Activated naive CD8-positive, alpha-beta T cell treated with anti-CD3 and anti-CD28 coated beads, Interleukin-2, amount 50 U/mL, for 16 hours (primary cell): ENCODE measurements at regions not wholly inside any gene's neighbourhood (a gene's known extent, or its start where the extent isn't known, plus 50 kb on each side); places are given as distances from the start of the nearest gene placed in this dataset.

Experiments
- DNase-seq: peaks from one replicate; pipeline ENCODE4 v3.0.0-alpha.2; 2020; ENCODE audit warnings: low read depth, low spot score

DNA sequence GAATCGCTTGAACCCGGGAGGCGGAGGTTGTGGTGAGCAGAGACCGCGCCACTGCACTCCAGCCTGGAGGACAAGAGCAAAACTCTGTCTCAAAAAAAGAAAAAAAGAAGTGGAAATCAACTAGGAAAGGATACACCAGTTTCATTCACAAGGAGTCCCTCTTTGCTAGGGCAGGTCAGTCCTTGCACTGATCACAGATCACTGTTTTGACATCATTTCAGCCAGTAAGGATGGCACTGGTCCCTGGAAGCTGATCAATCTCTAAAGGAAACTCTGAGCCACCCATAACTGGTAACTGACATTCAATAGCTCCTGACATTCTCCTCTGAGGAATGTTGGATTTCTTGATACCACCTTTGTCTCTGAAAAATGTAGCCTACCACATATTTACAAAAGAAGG is 243.1 kb upstream of the SLC35B3 start:
- DNase-seq = no peak

DNA sequence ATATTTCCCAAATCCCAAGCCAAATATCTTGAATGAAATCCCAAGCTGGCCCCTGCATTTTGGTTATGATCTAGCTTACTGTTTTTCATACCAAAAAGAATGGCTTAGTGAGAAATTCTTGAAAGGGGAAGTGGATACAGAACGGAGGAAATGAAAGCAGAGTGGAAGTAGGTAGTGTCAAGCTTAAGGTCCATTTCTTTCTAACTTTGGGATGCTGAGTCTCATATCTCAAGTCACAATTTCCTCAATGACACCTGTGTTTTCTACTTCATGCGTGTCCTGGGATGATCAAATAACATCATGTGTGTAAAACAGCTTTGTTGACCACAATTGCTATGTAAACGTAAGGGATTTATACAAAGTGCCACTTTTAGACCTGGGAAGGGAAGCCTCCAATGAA is 238.8 kb upstream of the SLC35B3 start:
- DNase-seq = no peak

DNA sequence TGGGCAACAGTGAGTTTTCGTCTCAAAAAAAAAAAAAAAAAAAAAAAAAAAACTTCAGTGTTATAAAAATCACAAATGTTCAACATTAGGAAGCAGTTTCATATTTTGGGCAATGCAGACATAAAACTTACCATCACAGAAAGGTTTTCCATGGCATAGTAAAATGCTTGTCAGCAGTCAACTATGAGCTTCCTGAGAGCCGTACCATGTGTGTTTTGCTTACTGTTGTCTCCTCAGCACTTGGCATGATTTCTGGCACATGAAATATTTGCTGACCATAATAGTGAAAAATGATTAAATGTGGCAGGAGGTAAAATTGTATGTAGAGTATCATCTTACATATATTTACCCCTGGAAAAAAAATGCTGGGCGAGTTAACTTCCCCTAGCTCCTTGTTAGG is 237.5 kb upstream of the SLC35B3 start:
- DNase-seq = no peak

DNA sequence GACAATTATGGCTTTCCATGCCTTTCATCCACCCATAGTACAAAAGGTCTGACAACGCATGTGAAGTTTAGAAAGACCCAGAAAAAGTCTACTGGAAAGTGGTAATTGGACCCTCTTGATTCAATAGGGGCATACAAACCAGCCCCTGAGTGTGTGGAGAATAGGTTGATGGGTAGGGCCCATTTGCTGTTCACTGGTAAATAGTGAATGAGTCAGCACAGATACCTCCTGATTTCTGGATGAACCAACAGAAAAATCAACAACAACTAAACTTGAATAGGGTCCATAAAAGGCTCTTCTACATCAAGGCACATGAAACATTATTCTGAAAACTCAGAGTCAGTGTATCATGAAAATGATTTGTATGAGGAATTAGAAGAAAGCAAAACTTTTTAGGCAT is 235.4 kb upstream of the SLC35B3 start:
- no peak for DNase-seq

DNA sequence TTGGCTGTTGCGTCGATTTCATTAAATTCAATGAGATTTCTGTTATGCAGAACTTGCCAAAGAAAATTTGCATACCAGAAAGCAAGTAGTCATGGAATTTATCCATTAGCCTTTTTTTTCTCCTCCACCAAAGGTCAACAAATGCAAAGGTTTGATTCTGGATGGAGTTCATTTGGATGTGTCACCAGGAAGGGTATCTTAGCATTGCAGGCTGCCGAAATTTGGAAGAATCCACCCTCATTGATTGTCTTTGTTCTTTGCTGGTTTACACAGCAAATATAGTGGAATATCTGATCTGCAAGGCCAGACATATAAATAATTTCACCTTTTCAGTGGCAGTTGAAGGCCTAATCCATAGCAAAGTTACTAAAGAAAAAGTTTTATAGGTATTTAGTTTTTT is 229.4 kb upstream of the SLC35B3 start:
- no peak for DNase-seq

DNA sequence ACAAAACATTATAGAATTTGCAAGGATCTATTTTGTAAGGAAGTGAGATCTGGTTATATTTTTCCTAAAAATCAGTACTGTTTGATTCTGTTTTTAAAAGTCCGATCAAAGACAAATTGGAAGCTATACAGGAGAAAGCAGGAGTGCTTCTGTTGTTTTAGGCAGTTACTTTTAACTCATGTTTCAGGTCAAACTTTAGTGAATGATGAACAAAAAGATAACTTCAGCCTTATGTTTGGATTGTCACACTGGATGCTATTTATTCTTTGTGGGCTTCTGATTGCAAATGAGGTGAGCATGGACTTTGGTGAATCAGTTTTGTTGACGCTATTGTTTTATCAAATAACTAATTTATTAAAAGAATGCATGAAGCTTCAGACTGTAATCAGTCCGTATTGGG is 228.7 kb upstream of the SLC35B3 start:
- no peak for DNase-seq

DNA sequence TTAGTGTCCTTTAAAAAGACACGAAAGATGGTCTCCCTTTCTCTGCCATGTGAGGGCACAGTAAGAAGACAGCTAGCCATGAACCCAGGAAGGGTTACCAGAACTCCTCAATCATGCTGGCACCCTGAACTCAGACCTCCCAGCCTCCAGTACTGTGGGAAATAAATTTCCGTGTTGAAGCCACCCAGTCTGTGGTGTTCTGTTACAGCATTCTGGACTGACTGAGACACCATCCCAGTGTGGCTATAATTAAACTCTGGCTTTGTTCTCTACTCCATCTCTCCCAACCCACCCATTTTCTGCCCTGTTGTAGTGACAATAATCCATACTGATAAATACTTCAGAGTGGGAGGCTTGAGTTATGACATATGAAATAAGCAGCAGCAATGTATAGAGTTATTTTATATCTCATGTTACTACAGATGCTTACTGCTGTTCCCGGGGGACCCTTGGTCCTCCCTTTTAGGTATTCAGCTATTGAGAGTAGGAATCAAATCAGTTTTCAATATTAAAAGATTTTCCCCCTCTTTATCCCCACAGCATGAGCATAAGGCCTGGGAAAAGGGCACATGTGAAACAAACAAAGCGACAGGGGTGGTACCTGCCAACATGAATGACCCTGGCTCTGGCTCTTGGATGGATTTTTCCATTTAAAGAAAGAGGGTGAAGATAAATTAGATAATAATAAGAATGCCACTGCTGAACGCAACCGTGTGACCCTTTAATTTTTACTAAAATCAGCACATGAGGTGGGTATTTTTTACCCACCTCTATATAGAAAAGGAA is 224.3 kb upstream of the SLC35B3 start:
- no peak for DNase-seq

DNA sequence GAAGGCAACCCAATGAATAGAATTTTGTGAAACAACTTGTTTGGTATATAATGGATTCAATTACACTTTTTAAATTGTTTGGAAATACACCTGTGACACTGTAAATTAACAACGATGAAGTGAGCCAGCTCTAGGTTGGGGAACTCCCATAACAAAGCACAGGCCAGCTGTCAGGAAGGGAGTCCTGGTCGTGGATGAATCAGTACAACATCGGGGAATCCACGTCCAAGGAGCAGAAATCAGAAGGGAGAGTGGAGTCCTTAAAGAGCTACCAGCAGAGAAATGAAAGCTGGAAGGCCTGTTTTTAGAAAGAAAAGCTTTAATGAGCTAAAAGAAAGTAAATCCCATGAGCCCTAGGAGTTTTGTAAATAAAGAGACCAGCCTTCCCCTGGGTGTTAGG is 223.1 kb upstream of the SLC35B3 start:
- no peak for DNase-seq

DNA sequence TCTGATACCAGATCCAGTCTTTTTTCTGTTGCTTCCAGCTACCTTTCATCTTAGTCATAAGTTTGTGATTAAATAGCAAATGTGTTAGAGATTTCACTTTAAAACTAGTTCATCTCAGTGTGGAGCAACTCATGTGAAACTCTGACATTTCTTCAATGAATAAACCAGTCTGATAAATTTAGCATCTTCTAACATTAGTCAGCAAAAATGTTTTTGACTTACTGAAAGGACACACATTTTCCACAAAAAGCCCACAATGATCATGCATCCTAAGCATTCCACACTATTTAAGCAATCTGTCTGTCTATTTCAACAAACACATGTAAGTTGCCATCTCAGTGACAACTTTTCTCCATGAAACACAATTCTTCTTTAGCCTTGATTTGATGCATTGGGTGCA is 222.2 kb upstream of the SLC35B3 start:
- no peak for DNase-seq

DNA sequence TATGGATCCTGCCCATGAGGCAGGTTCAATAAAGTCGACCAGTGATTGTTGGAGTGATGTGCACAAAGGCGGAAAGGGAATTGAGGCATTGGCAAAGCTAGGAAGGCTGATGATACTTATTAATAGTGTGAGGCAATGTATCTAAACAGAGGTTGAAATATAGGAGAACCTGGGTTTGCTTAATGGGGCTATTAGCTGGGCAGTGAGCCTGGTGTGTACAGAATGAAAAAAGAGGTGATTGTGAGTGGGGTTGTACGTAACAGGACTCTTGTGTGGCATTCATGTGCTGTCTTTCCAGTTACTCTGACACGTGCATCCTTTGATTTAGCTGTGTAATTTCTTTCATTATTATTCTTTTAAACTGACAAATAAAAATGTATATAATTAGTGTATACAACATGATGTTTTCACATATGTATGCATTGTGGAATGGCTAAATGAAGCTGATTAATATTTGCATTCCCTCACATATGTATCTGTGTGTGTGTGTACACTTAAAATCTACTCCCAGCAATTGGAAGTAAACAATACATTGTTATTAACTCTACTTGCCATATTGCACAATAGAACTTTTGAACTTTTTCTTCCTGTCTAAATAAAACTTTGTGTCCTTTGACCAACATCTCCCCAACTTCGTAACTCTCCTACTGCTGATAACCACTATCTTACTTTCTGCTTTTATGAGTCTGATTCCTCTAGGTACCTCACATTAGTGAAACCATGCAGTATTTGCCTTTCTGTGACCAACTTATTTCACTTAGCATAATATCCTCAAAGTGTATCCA is 220.5 kb upstream of the SLC35B3 start:
- DNase-seq = no peak

DNA sequence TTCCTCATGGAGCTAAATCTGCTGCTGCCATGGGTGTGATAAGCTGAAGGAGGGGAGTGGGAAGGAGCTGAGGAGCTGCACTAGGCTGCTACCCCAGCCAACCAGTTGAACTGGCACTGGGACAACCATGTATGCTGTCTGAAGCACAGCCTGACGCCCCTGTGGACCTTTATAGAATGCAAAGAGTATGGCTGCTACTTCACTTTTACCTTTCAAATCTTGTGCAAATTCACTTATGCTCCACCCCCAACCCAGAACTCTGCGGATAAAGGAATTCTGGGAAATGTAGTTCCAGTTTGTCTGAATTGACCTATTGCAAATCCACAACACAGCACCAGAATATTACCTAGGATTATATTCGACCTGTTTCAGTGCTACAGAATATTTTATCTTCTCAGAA is 217.4 kb upstream of the SLC35B3 start:
- no peak for DNase-seq

DNA sequence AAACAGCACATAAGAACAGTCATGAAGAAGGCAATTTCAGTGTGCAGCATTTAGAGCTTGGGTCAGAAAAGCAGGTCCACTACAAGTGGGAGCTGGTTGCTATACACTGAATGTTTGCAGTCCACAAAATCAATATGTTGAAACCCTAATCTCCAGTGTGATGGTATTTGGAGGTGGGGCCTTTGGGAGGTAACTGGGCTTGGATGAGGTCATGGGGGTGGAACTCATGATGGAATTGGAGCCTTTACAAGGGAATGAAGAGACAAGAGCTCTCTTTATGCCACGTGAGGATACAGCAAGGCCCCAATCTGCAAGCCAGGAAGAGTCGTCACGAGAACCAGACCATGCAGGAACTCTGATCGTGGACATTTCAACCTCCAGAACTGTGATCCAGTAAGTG is 216.7 kb upstream of the SLC35B3 start:
- DNase-seq = no peak

DNA sequence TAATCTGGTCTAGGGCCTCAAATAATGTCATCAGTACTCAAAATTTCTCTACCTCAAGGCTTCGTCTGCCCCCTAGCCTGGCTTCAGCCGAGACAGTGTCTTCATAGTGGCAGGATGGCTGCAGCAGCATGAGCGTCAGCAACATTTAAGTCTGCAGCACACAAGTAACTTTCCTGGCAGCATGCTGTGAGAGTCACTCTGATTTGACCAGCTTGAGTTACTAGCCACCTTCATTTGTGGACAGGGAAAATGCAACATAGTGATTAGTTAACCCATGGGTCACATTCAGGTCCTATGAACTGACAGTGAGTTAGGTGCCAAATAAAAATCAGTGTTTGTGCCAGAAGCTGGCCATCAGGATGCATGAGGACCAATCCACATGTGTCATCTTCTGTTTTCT is 209.9 kb upstream of the SLC35B3 start:
- no peak for DNase-seq

DNA sequence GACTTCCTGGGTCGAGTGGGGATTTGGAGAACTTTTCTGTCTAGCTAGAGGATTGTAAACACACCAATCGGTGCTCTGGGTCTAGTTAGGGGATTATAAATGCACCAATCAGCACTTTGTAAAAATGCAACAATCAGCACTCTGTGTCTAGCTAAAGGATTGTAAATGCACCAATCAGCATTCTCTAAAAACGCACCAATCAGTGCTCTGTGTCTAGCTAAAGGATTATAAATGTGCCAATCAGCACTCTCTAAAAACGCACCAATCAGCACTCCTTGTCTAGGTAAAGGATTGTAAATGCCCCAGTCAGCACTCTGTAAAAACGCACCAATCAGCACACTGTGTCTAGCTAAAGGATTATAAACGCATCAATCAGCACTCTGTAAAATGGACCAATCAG is 209.0 kb upstream of the SLC35B3 start:
- no peak for DNase-seq

DNA sequence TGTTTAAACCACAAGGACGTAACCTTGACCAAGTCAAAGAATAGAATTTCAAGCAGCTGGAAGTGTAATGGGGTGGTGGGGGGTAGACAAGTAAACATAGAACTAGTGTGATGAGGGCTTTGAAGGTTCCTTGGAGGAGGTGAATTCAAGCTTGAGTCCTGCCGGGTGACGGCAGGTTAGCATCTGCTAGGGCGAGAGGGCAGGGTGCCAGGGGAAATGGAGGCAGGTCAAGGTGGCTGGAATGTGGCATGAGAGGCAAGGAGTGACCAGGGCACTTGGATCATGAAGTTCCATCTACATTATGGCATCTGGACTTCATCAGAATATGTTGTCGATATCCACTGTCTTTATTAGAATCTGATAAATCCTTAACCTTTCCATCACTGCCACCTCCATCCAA is 207.5 kb upstream of the SLC35B3 start:
- no peak for DNase-seq

DNA sequence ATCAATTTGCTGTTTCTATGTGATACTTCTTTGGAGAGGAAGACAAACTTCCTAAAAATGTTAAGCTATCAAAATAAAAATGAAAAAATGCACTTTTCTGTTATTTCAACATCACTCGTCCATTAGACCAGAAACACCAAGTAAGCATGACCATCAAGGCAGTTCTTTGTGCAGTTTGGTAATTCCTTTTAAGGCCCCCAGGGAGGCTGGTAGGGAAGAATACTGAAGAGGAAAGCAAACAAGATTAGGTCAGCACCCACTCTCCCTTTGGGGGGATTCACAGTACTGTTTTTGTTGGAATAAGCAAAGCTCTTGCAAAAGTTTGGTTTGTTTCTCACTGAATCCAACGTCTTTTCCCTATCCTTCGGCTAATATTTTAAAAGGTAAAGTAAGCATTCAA is 206.8 kb upstream of the SLC35B3 start:
- no peak for DNase-seq

DNA sequence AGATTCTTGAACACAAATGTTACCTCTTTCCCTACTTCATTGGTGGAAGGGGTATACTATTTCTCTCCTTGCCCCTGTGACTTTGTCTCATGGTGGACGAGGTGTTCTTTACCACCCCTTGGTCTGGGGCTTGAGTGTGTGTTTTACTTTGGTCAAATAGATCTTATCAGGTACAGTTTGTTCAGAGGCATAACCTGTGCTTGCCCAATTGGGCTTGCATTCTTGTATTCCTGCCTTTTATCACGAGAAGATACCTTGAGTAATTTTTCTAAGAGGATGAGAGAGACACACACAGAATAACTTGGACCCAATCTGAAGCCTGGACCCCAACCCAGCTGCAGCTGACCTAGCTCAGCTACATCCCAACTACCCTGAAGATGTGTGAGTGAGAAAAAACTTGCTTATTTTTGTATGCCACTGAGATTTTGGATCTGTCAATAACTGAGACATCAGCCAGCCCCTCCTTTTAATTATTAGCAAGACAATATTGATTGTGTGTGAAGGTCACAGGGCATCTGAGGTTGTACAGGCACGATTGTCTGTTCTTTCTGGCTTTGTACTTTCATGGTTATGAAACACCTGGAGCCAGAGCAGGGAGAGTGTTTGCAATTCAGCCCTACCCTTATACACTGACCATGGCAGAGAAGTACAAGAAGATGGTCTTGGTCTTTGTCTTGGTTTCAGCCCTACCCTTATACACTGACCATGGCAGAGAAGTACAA is 204.7 kb upstream of the SLC35B3 start:
- no peak for DNase-seq

DNA sequence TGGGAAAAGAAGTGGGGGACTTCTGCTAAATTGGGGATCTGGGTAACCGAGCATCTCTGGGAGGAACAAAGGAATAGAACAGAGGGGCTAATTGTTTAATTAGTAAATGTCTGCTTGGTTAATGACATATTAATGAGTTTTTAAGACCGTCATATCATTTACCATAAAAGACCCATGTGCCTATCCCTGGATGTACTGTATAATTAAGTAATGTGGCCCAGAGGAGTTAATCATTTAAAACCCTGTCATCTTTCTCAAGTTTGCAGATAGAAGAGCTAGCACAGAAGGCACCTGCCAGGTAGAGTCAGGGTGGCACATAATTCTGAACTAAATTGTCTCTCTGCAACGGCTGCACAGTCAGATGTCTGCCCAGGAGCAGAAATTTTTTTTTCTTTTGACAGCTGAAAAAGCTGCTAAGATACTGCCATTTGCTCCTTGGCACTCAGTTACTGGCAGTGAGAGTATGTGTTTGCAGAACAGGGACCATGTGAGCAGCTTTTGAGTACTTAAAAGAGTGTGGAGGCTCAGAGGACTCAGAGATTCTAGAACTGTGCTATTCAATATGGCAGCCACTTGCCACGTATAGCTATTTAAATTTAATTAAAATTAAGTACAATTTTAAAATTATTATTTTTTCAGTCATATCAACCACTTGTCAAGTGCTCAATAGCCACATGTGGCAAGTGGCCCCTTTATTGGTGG is 202.7 kb upstream of the SLC35B3 start:
- DNase-seq = no peak

DNA sequence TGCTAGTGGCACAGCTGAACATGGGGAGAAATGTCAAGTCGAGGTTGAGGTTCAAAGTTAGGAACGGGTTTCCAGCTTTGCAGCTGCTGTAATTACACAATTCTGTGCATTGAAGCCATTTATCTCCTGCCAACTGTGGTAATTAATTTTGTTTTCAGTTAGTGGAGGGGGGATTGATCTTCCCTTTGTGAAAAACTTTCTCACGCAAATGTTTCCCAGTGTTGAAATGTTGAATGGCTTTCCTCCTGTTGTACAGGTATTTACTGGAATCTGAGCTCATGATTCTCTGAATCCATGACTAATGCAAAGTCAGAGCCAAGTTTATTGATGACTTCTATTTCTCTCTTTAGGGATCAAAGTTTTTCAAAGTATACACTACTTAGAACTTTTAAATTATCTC is 198.4 kb upstream of the SLC35B3 start:
- DNase-seq = no peak

DNA sequence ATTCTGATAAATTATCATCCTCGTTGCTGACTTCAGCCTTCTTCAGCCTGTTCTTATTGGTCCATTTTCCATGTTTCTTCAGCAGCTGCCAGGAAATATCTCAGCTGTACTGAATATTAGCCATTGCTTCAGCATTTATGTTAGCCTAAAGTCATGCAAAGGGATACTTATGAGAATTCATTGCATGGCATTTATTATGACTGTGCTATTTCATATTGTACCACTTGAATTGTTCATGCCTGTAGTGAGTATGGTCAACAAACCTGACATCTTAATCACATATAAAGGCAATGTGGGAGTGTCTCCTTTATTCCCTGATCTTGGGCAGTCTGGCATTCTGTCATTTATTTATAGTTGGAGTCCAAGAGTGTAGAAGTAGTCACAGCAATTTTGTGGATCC is 193.4 kb upstream of the SLC35B3 start:
- no peak for DNase-seq

DNA sequence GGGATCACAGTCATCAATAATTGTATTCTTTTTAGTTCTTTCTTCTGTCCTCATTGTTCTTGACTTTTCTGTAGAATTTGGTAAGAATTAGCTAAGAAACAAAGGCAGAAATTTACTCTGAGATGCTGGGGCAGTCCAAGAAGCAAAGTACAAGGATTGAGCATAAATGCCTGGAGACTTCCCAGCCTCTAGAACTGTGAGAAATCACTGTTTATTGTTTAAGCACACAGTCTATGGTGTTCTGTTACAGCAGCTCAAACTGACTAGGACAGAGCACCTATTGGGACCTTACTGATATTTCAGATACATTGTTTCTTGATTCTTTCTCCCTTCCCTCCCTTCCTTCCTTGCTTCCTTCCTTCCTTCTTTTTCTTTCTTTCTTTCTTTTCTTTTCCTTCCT is 192.7 kb upstream of the SLC35B3 start:
- DNase-seq = no peak
